HepG2 (cell line): ENCODE measurements at regions not wholly inside any gene's neighbourhood (a gene's known extent, or its start where the extent isn't known, plus 50 kb on each side); places are given as distances from the start of the nearest gene placed in this dataset.

ENCODE experiments used
- ARID3A ChIP-seq: IDR thresholded peaks from 2 replicates; pipeline ENCODE4 v1.6.1; 2012; ENCODE audit warnings: low read depth, low read length, improper control_type of control experiment
- CCDC6 ChIP-seq: sonication (generic); formaldehyde crosslinking; IDR thresholded peaks from 2 replicates; pipeline ENCODE4 v1.8.1; 2022; ENCODE audit warnings: mild to moderate bottlenecking, missing genetic modification reagents, moderate library complexity
- CEBPG ChIP-seq: IDR thresholded peaks from 2 replicates; pipeline ENCODE4 v1.6.1; 2016
- ELF4 ChIP-seq: sonication (generic); formaldehyde crosslinking; IDR thresholded peaks from 2 replicates; pipeline ENCODE4 v1.5.0; 2020; ENCODE audit warnings: missing genetic modification reagents, mild to moderate bottlenecking, moderate library complexity, borderline replicate concordance
- FOXK1 ChIP-seq: sonication (generic); formaldehyde crosslinking; IDR thresholded peaks from 2 replicates; pipeline ENCODE4 v1.4.0; 2020; ENCODE audit warnings: low read depth, missing genetic modification reagents, borderline replicate concordance
- GPBP1L1 ChIP-seq: sonication (generic); formaldehyde crosslinking; IDR thresholded peaks from 2 replicates; pipeline ENCODE4 v1.5.0; 2020; ENCODE audit warnings: mild to moderate bottlenecking, missing genetic modification reagents
- HOXA3 ChIP-seq: sonication (generic); formaldehyde crosslinking; IDR thresholded peaks from 2 replicates; pipeline ENCODE4 v1.5.0; 2020; ENCODE audit warnings: missing genetic modification reagents
- JUND ChIP-seq: sonication (generic); formaldehyde crosslinking; IDR thresholded peaks from 2 replicates; pipeline ENCODE4 v1.8.0; 2022; ENCODE audit warnings: mild to moderate bottlenecking, missing genetic modification reagents
- KDM1A ChIP-seq: IDR thresholded peaks from 2 replicates; pipeline ENCODE4 v1.6.1; 2016; ENCODE audit warnings: missing compliant biosample characterization
- MLX ChIP-seq: IDR thresholded peaks from 2 replicates; pipeline ENCODE4 v1.6.1; 2016
- MYNN ChIP-seq: sonication (generic); formaldehyde crosslinking; IDR thresholded peaks from 2 replicates; pipeline ENCODE4 v1.4.0; 2020; ENCODE audit warnings: mild to moderate bottlenecking, low read depth, missing genetic modification reagents
- NFIB ChIP-seq: sonication (generic); formaldehyde crosslinking; IDR thresholded peaks from 2 replicates; pipeline ENCODE4 v1.9.0; 2021; ENCODE audit warnings: missing genetic modification reagents, mild to moderate bottlenecking, borderline replicate concordance
- PAF1 ChIP-seq: IDR thresholded peaks from 2 replicates; pipeline ENCODE4 v1.6.1; 2016; ENCODE audit warnings: missing genetic modification reagents, missing compliant biosample characterization
- RXRB ChIP-seq: IDR thresholded peaks from 2 replicates; pipeline ENCODE4 v1.6.1; 2016; ENCODE audit warnings: borderline replicate concordance, missing genetic modification reagents, missing compliant biosample characterization
- SALL2 ChIP-seq: sonication (generic); formaldehyde crosslinking; IDR thresholded peaks from 2 replicates; pipeline ENCODE4 v1.8.1; 2023; ENCODE audit warnings: mild to moderate bottlenecking, missing genetic modification reagents, inconsistent platforms
- U2AF2 ChIP-seq: fragments of 200-400 bp; formaldehyde crosslinking; IDR thresholded peaks from 2 replicates; pipeline ENCODE4 v1.6.1; 2017; ENCODE audit warnings: low read depth, mild to moderate bottlenecking, low read length
- ZBTB44 ChIP-seq: sonication (generic); formaldehyde crosslinking; IDR thresholded peaks from 2 replicates; pipeline ENCODE4 v1.4.0; 2020; ENCODE audit warnings: missing genetic modification reagents
- ZNF225 ChIP-seq: sonication (generic); formaldehyde crosslinking; IDR thresholded peaks from 2 replicates; pipeline ENCODE4 v1.4.0; 2020; ENCODE audit warnings: mild to moderate bottlenecking, missing genetic modification reagents
- ZNF562 ChIP-seq: sonication (generic); formaldehyde crosslinking; IDR thresholded peaks from 2 replicates; pipeline ENCODE4 v1.8.0; 2022; ENCODE audit warnings: missing genetic modification reagents, borderline replicate concordance
- ZNF569 ChIP-seq: sonication (generic); formaldehyde crosslinking; IDR thresholded peaks from 2 replicates; pipeline ENCODE4 v1.5.0; 2020; ENCODE audit warnings: mild to moderate bottlenecking, missing genetic modification reagents, moderate library complexity, borderline replicate concordance
- ZNF598 ChIP-seq: sonication (generic); formaldehyde crosslinking; IDR thresholded peaks from 2 replicates; pipeline ENCODE4 v1.5.1; 2020; ENCODE audit warnings: mild to moderate bottlenecking, missing genetic modification reagents, borderline replicate concordance
- ZNF614 ChIP-seq: IDR thresholded peaks from 2 replicates; pipeline ENCODE4 v1.6.1; 2018; ENCODE audit warnings: missing biosample characterization, missing genetic modification reagents, inconsistent platforms, borderline replicate concordance
- TF ChIP-seq, protein P1 (sequence below): sonication (generic); formaldehyde crosslinking; IDR thresholded peaks from 2 replicates; pipeline ENCODE4 v1.5.0; 2020; ENCODE audit warnings: mild to moderate bottlenecking, missing genetic modification reagents

DNA sequence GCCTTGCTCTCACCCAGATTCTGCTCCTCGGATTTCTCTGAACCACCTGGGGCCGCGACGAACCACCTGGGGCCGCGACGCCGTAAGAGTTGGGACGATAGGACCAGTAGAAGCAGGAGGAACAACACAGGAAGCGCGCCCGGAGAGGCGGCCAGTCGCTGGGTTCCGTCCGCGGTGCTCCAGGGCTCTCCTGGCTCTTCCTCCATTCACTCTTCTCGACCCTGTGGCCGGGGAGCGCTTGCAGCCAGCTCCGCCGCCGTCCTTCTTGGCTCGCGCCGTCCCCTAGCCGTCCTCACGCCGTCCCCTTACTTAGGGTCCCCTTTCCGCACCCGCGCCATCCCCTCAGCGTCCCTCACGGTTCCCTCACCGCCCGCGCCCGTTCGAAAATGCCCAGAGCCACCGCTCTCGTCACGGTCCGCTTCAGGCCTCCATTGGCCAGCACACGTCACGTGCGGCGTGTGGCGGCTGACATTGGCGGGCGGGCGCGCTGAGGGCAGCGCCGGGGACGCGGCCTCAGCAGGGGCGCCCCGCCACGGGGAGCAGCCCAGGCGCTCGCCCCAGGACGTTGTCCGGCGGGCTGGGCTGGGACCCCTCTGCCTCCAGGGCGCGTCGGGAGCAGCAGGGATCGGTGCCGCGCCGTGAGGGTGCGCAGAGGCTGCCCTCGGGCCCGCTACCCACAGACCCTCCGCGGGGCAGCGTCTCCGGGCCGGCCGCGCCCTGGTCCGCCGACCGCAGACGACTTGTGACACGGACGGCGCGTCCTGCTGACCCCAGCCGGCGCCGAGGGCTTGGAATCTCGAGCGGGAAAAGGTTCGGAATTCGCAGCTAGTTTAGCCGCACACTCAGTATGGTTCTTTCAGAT lies 53.7 kb upstream of the PTPDC1 start (continued):
- TF ChIP-seq MYNN (no peak), ZNF562 (CRISPR knock-in tag) (no peak), ZNF225 (peak; percentile 79; the same call in 1 of the 2 replicates), NFIB (CRISPR knock-in tag) (no peak), HOXA3 (peak; percentile 93), ARID3A (no peak), JUND (CRISPR knock-in tag) (no peak), PAF1 (no peak), ZNF614 (CRISPR knock-in tag) (no peak), MLX (CRISPR knock-in tag) (peak; percentile 48; the same call in 1 of the 2 replicates), ELF4 (CRISPR knock-in tag) (no peak), GPBP1L1 (no peak), ZNF598 (CRISPR knock-in tag) (peak; percentile 86; the same call in 1 of the 2 replicates), SALL2 (CRISPR knock-in tag) (peak; percentile 95), KDM1A (CRISPR knock-in tag) (no peak), RXRB (CRISPR knock-in tag) (no peak; the same call in 1 of the 2 replicates), CEBPG (no peak), U2AF2 (no peak), FOXK1 (CRISPR knock-in tag) (no peak), ZBTB44 (CRISPR knock-in tag) (no peak), CCDC6 (no peak), ZNF569 (CRISPR knock-in tag) (no peak)
- TF ChIP-seq, protein P1, sequence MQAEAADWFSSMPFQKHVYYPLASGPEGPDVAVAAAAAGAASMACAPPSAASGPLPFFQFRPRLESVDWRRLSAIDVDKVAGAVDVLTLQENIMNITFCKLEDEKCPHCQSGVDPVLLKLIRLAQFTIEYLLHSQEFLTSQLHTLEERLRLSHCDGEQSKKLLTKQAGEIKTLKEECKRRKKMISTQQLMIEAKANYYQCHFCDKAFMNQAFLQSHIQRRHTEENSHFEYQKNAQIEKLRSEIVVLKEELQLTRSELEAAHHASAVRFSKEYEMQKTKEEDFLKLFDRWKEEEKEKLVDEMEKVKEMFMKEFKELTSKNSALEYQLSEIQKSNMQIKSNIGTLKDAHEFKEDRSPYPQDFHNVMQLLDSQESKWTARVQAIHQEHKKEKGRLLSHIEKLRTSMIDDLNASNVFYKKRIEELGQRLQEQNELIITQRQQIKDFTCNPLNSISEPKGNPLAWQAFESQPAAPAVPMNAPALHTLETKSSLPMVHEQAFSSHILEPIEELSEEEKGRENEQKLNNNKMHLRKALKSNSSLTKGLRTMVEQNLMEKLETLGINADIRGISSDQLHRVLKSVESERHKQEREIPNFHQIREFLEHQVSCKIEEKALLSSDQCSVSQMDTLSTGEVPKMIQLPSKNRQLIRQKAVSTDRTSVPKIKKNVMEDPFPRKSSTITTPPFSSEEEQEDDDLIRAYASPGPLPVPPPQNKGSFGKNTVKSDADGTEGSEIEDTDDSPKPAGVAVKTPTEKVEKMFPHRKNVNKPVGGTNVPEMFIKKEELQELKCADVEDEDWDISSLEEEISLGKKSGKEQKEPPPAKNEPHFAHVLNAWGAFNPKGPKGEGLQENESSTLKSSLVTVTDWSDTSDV (CRISPR knock-in tag) = no peak; the same call in 1 of the 2 replicates
